Esophagus (tissue), 2 donors: ENCODE measurements at regions not wholly inside any gene's neighbourhood (a gene's known extent, or its start where the extent isn't known, plus 50 kb on each side); places are given as distances from the start of the nearest gene placed in this dataset.

Experiments
- H3K27ac ChIP-seq, 2 donors: one replicate each; pipeline ENCODE4 v1.5.1; 2013; ENCODE audit warnings: low read depth in 2 of 2, mild to moderate bottlenecking in 2 of 2, inconsistent platforms in 1 of 2, low read length in 1 of 2, moderate library complexity in 1 of 2
- H3K27me3 ChIP-seq, 2 donors: one replicate each; pipeline ENCODE4 v1.6.1; 2013; ENCODE audit warnings: low read length in 2 of 2, control low read depth in 1 of 2, mild to moderate bottlenecking in 1 of 2; ENCODE audit not compliant: insufficient read depth in 2 of 2, control insufficient read depth in 1 of 2
- H3K36me3 ChIP-seq, 2 donors: one replicate each; pipeline ENCODE4 v1.6.1; 2013; ENCODE audit warnings: low read length in 1 of 2; ENCODE audit not compliant: control insufficient read depth in 2 of 2, insufficient read depth in 2 of 2
- H3K4me1 ChIP-seq, 2 donors: one replicate each; pipeline ENCODE4 v1.6.1; 2013; ENCODE audit warnings: low read length in 1 of 2; ENCODE audit not compliant: control insufficient read depth in 2 of 2, insufficient read depth in 2 of 2
- H3K4me3 ChIP-seq, 2 donors: one replicate each; pipeline ENCODE4 v1.5.1; 2013; ENCODE audit warnings: low read length in 2 of 2, mild to moderate bottlenecking in 2 of 2, low read depth in 1 of 2, moderate library complexity in 1 of 2
- H3K9me3 ChIP-seq, 2 donors: one replicate each; pipeline ENCODE4 v1.6.1; 2013; ENCODE audit warnings: mild to moderate bottlenecking in 2 of 2, low read depth in 1 of 2, low read length in 1 of 2, moderate library complexity in 1 of 2; ENCODE audit not compliant: control insufficient read depth in 2 of 2, insufficient read depth in 1 of 2
- WGBS, 2 donors: extraction: QIAGEN DNeasy Blood & Tissue Kit; methylation state at CpG; one replicate each; pipeline ENCODE4 v1.1.7; 2013; 5-methylcytosine and 5-hydroxymethylcytosine counted together
- donor health status: healthy with polysubstance abuse.
- donor health status: Bipolar disorder and iron deficiency.

GRCh38 chr10:30560326-30560725 lies 69.2 kb downstream of the LYZL2 start:
- H3K4me1 ChIP-seq = no peaks in the 10 kb centered on the region
- 88 to 90% methylated on average over 2 of the region's 2 CpGs for WGBS, 2 donors
- no peaks in the 10 kb centered on the region for H3K27me3 ChIP-seq
- no peak overlapping the region for H3K4me3 ChIP-seq
- H3K36me3 ChIP-seq = no peaks in the 10 kb centered on the region
- no peaks in the 10 kb centered on the region for H3K9me3 ChIP-seq
- no peak overlapping the region for H3K27ac ChIP-seq

GRCh38 chr10:30559180-30559579 lies 70.4 kb downstream of the LYZL2 start:
- no peaks in the 10 kb centered on the region for H3K9me3 ChIP-seq
- H3K4me3 ChIP-seq = no peak overlapping the region
- no peak overlapping the region for H3K27ac ChIP-seq
- peaks cover 0 to under 1% of the 10 kb centered on the region in 2 donors for H3K4me1 ChIP-seq
- H3K36me3 ChIP-seq = no peaks in the 10 kb centered on the region
- 72 to 76% methylated on average over 9 of the region's 9 CpGs for WGBS, 2 donors
- no peaks in the 10 kb centered on the region for H3K27me3 ChIP-seq

GRCh38 chr10:30558411-30558810 lies 71.1 kb downstream of the LYZL2 start:
- H3K36me3 ChIP-seq = no peaks in the 10 kb centered on the region
- H3K27me3 ChIP-seq = no peaks in the 10 kb centered on the region
- no peaks in the 10 kb centered on the region for H3K9me3 ChIP-seq
- no peak overlapping the region for H3K4me3 ChIP-seq
- no peak overlapping the region for H3K27ac ChIP-seq
- peaks cover 0 to 2% of the 10 kb centered on the region in 2 donors for H3K4me1 ChIP-seq
- 90 to 92% methylated on average over 14 of the region's 14 CpGs for WGBS, 2 donors

GRCh38 chr10:30557884-30558283 lies 71.7 kb downstream of the LYZL2 start:
- Histone ChIP-seq H3K4me1 (peaks cover 0 to 2% of the 10 kb centered on the region in 2 donors), H3K27ac (no peak overlapping the region), H3K4me3 (no peak overlapping the region), H3K9me3 (no peaks in the 10 kb centered on the region), H3K36me3 (no peaks in the 10 kb centered on the region), H3K27me3 (no peaks in the 10 kb centered on the region)
- WGBS, 2 donors = 48 to 51% methylated on average over 8 of the region's 8 CpGs

- H3K36me3 ChIP-seq = no peaks in the 10 kb centered on the region
- H3K9me3 ChIP-seq = no peaks in the 10 kb centered on the region
- no peak overlapping the region for H3K27ac ChIP-seq
- no peaks in the 10 kb centered on the region for H3K27me3 ChIP-seq
- H3K4me1 ChIP-seq = peaks cover 0 to 2% of the 10 kb centered on the region in 2 donors
- 71 to 84% methylated on average over 1 of the region's 1 CpG for WGBS, 2 donors
- no peak overlapping the region for H3K4me3 ChIP-seq
These were observed 73.4 kb downstream of the LYZL2 start for GRCh38 chr10:30556189-30556588.

- Histone ChIP-seq H3K27ac (no peak overlapping the region), H3K4me3 (no peak overlapping the region), H3K27me3 (no peaks in the 10 kb centered on the region), H3K4me1 (peaks cover 0 to 2% of the 10 kb centered on the region in 2 donors), H3K9me3 (no peaks in the 10 kb centered on the region), H3K36me3 (no peaks in the 10 kb centered on the region)
- WGBS, 2 donors = 90 to 97% methylated on average over 5 of the region's 5 CpGs
These were observed 74.1 kb downstream of the LYZL2 start for GRCh38 chr10:30555465-30555864.

- Histone ChIP-seq H3K9me3 (no peaks in the 10 kb centered on the region), H3K27me3 (no peaks in the 10 kb centered on the region), H3K4me3 (no peak overlapping the region), H3K4me1 (peaks cover 0 to 2% of the 10 kb centered on the region in 2 donors), H3K27ac (peak overlapping the region; percentile 45 to 69), H3K36me3 (no peaks in the 10 kb centered on the region)
- 48 to 62% methylated on average over 5 of the region's 5 CpGs for WGBS, 2 donors
These were observed 75.1 kb downstream of the LYZL2 start for GRCh38 chr10:30554440-30554825.

- H3K27me3 ChIP-seq = no peaks in the 10 kb centered on the region
- no peak overlapping the region for H3K4me3 ChIP-seq
- no peaks in the 10 kb centered on the region for H3K9me3 ChIP-seq
- peaks cover 0 to 2% of the 10 kb centered on the region in 2 donors for H3K4me1 ChIP-seq
- no peaks in the 10 kb centered on the region for H3K36me3 ChIP-seq
- peak overlapping the region; percentile 45 to 69 for H3K27ac ChIP-seq
- 19 to 27% methylated on average over 12 of the region's 12 CpGs for WGBS, 2 donors
These were observed 75.7 kb downstream of the LYZL2 start for GRCh38 chr10:30553626-30554439.

- Histone ChIP-seq H3K36me3 (no peaks in the 10 kb centered on the region), H3K27ac (peak overlapping the region; percentile 30 to 69), H3K4me1 (peaks cover 0 to 2% of the 10 kb centered on the region in 2 donors), H3K27me3 (no peaks in the 10 kb centered on the region), H3K4me3 (no peak overlapping the region), H3K9me3 (no peaks in the 10 kb centered on the region)
- WGBS, 2 donors = 70 to 83% methylated on average over 7 of the region's 7 CpGs
These were observed 76.4 kb downstream of the LYZL2 start for GRCh38 chr10:30553018-30553625.
